A673 (cell line): ENCODE measurements at regions not wholly inside any gene's neighbourhood (a gene's known extent, or its start where the extent isn't known, plus 50 kb on each side); places are given as distances from the start of the nearest gene placed in this dataset.

Experiments used
- EZH2 ChIP-seq: fragments of 200-600 bp; sonication (generic); IDR thresholded peaks from 2 replicates; pipeline ENCODE4 v1.6.1; 2017; ENCODE audit warnings: borderline replicate concordance, low read depth, mild to moderate bottlenecking, mixed read lengths, antibody characterized with exemption, low read length; ENCODE audit not compliant: poor library complexity, severe bottlenecking
- TF ChIP-seq, protein P1 (sequence below): fragments of 300-800, 200-600 bp; sonication (generic); conservative IDR thresholded peaks from 2 replicates; pipeline ENCODE4 v1.5.1; 2017; ENCODE audit warnings: low read depth, mild to moderate bottlenecking, antibody characterized with exemption, low read length, moderate library complexity, mixed read lengths

DNA sequence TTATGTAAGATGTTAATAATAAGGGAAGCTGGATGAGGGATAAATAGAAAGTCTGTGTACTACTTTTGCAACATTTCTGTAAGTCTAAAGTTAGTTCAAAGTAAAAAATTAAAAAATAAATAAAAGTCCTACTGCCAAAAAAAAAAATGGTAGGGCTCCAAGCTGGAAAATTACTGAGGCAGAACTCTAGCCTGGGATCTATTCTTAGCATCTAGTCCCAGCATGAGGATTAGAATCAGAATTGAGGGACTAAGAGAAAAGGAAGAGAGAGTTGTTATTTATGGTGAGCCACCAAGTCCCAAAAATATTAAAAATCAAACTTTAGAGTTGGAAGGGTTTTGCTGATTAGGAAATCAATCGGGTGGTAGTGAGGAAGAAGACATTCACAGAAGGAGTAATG lies 110.3 kb downstream of the CYB561 start:
- TF ChIP-seq, protein P1, sequence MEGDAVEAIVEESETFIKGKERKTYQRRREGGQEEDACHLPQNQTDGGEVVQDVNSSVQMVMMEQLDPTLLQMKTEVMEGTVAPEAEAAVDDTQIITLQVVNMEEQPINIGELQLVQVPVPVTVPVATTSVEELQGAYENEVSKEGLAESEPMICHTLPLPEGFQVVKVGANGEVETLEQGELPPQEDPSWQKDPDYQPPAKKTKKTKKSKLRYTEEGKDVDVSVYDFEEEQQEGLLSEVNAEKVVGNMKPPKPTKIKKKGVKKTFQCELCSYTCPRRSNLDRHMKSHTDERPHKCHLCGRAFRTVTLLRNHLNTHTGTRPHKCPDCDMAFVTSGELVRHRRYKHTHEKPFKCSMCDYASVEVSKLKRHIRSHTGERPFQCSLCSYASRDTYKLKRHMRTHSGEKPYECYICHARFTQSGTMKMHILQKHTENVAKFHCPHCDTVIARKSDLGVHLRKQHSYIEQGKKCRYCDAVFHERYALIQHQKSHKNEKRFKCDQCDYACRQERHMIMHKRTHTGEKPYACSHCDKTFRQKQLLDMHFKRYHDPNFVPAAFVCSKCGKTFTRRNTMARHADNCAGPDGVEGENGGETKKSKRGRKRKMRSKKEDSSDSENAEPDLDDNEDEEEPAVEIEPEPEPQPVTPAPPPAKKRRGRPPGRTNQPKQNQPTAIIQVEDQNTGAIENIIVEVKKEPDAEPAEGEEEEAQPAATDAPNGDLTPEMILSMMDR: no peak
- no peak for TF ChIP-seq EZH2
